ENCODE measurements at regions not wholly inside any gene's neighbourhood (a gene's known extent, or its start where the extent isn't known, plus 50 kb on each side); places are given as distances from the start of the nearest gene placed in this dataset.
"Not testable (repeated sequence)": the region's sequence is repeated elsewhere in the genome, so short reads cannot be mapped to it uniquely, and the experiment has no call there.

DNA sequence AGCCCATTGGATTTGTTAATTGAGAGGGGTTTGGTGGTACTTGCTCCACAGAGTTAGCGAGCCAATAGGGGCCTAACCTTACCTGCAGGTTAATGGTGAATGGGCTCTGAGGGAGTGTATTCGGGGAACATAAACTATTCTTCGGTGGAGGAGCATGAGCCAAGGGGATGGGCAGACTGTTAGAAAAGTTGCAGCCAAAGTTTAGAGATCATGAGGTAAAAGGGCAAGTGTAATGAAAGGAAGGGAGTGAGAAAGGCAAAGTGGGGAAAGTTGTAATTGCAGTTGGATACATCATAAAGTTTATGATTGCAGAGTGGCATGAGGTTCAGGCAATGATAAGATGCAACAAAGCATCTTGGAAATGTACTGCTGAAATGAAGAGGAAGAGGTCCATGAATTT is 142.1 kb upstream of the TBX18 start:
- FAIRE-seq (no peak), DNase-seq (ENCODE audit: insufficient read length) (no peak)
- no peak for TF ChIP-seq POLR2A (IDR thresholded peaks at IDR 0.05; ENCODE audit: low read depth, low read length)
- no peak for TF ChIP-seq POLR2AphosphoS5 (IDR thresholded peaks at IDR 0.05; ENCODE audit: low read depth, low read length)
- TF ChIP-seq TAF1 (IDR thresholded peaks at IDR 0.05; ENCODE audit: borderline replicate concordance, low read depth, low read length): no peak

DNA sequence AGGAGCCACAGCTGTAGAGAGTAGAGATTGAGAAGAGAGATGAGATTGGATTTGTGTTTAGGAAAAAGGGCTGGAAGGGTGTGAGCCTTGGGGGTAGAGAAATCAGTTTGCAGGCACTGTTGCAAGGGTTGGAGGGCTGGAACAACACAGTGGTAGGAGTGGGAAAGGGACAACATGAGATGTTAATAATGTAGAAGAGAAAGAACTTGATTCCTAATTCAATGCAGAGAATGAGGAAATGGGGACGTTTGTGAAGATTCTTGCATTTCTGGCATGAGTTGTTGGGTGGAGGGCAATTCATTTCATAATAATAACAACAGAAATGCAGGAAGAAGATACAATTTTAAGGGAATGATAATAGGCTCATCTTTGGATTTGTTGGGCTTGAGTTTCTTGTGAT is 141.4 kb upstream of the TBX18 start:
- no peak for TF ChIP-seq POLR2AphosphoS5 (IDR thresholded peaks at IDR 0.05; ENCODE audit: low read depth, low read length)
- no peak for TF ChIP-seq TAF1 (IDR thresholded peaks at IDR 0.05; ENCODE audit: borderline replicate concordance, low read depth, low read length)
- TF ChIP-seq POLR2A (IDR thresholded peaks at IDR 0.05; ENCODE audit: low read depth, low read length): no peak
- FAIRE-seq (no peak), DNase-seq (ENCODE audit: insufficient read length) (no peak)

DNA sequence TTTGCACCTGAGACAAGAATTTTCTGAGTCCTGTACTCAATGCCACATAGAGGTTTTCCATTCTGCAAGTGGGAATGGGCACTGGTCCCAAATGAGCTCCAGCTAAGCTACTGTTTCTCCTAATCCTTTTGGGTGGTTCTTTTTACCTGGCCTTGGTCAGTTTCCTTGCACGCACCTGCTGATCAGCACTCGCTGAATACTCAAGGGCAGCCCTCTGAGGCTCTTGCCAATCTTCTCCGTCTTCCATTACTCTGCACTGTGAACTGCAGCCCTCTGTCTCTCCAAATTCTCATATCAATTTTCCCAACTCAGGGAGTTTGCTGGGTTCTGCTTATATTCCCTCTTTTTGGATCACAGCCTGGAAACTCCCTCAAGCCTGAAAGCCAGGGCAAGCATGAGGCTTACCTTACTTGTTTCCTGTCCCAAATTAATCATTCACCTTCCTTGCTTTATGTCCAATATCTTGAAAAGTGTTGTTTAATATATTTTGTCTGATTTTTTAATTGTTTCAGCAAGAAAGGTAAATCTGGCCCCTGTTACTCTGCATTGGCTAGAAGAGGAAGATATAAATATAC is 138.0 kb upstream of the TBX18 start:
- TF ChIP-seq TAF1 (IDR thresholded peaks at IDR 0.05; ENCODE audit: borderline replicate concordance, low read depth, low read length): no peak
- TF ChIP-seq POLR2A (IDR thresholded peaks at IDR 0.05; ENCODE audit: low read depth, low read length): no peak
- TF ChIP-seq POLR2AphosphoS5 (IDR thresholded peaks at IDR 0.05; ENCODE audit: low read depth, low read length): no peak
- DNase-seq (ENCODE audit: insufficient read length): no peak
- FAIRE-seq: no peak

DNA sequence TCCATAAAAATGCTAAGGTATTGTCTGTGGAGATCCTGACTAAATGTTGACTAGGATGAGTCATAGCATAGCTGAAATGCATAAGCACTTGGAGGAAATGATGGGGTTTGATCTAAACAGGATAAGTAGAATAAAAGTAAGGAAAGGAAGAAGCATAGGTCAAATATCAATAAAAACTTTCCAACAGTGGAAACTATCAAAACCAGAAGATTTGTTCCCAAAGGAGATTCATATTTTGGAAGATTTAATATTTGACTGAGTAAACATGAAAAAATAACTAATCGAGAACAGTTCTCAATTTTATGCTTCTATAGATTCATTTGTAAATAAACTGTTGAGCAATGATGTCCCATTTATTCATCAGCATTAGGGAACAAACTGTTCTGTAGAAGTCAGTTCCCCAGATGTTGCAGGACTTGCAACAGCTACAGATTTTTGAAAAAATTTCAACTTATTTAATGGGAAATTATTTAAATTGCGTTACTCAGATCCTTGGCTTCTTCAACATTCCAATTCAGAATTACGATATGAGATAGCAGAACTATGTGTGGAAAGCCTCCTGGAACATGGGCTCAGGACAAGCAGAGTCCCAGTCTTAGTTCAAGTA is 133.7 kb upstream of the TBX18 start:
- FAIRE-seq: no peak

DNA sequence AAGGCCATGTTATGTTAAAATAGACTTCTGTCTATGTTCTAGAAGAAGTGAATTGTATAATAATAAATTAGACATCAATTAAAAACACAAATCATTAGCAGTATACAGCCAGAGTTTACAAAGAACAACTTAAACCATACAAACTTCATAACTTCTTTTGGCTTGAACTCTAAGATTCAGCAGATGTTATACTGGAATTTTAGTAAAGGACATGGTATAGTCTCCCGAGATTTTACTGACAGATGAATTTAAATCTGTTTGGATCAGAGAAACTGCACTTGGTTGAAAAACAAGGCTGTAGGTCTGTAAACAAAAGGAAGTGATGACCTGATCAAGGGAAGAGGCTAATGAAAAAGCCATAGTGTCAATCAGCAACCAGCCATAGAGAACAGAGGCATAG is 132.6 kb upstream of the TBX18 start:
- DNase-seq (ENCODE audit: insufficient read length): no peak
- FAIRE-seq: no peak
- TF ChIP-seq POLR2AphosphoS5 (IDR thresholded peaks at IDR 0.05; ENCODE audit: low read depth, low read length) (no peak), POLR2A (IDR thresholded peaks at IDR 0.05; ENCODE audit: low read depth, low read length) (no peak), TAF1 (IDR thresholded peaks at IDR 0.05; ENCODE audit: borderline replicate concordance, low read depth, low read length) (no peak)

More for the DNA sequence above, 133.7 kb upstream of the TBX18 start:
- TF ChIP-seq POLR2A (IDR thresholded peaks at IDR 0.05; ENCODE audit: low read depth, low read length): no peak
- TF ChIP-seq POLR2AphosphoS5 (IDR thresholded peaks at IDR 0.05; ENCODE audit: low read depth, low read length): no peak
- no peak for TF ChIP-seq TAF1 (IDR thresholded peaks at IDR 0.05; ENCODE audit: borderline replicate concordance, low read depth, low read length)
- no peak for DNase-seq (ENCODE audit: insufficient read length)

DNA sequence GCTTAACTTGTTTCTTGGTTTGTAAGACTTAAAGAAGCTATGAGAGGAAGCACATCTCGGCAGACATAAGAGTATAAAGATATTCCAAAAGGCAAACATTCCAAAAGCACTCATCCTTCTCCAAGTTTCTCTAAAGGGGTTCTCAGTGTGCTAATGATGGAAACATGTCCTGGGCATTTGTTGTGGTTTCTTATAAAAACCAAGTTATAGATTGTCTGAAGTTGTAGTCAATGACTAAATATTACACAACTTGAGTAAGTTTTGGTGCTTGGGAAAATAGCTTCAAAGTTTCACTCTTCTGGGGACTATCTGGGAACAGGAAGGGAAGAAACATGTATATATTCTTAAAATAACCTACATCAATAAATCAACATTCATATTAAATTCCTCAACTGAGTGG is 128.3 kb upstream of the TBX18 start:
- no peak for TF ChIP-seq POLR2A (IDR thresholded peaks at IDR 0.05; ENCODE audit: low read depth, low read length)
- TF ChIP-seq TAF1 (IDR thresholded peaks at IDR 0.05; ENCODE audit: borderline replicate concordance, low read depth, low read length): no peak
- TF ChIP-seq POLR2AphosphoS5 (IDR thresholded peaks at IDR 0.05; ENCODE audit: low read depth, low read length): no peak
- FAIRE-seq (no peak), DNase-seq (ENCODE audit: insufficient read length) (no peak)

DNA sequence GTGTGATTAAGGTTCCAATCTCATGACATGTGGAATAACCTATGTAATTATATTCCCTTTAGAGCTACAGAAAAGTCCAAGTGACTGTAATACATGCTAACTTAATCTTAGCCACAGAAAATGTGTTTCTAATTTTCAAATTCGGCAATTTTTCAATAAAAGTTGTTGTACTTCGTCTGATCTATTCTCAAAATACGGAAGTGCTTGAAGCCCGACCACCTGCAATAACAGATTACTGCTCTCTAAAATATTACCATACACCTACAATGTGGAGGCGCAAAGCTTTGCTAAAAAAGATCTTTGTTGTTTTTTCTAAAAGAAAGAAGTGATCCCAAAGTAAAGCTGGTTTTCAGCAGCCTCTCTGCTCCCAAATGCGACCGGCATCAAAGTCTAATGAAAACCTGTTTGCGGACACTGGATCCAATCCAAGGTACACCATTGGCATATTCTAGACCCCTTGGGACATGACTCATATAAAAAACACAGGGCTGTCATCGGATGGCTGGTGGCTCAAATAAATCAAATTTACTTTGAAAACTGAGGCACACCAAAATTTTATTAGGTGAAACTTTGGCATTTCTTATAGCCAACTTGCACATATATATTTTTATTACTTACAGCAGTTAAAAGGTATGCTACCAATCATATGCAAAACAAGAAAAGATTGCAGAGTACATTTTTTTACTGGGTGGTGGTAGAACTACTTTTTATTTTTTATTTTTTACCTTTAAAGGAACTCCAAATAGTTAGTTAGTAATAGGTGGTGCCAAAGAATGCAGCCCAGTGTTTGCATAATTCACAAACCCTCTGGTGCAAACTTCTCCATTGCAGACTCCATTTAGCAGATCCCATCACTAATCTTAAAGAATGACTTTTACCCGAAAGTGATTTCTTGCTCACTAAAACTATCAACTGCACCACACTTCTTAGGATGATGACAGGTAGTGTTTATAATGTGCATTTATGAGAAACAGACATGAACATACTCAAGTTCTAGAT is 118.7 kb upstream of the TBX18 start:
- FAIRE-seq (no peak), DNase-seq (ENCODE audit: insufficient read length) (no peak)
- TF ChIP-seq TAF1 (IDR thresholded peaks at IDR 0.05; ENCODE audit: borderline replicate concordance, low read depth, low read length) (no peak), POLR2A (IDR thresholded peaks at IDR 0.05; ENCODE audit: low read depth, low read length) (no peak), POLR2AphosphoS5 (IDR thresholded peaks at IDR 0.05; ENCODE audit: low read depth, low read length) (no peak)

DNA sequence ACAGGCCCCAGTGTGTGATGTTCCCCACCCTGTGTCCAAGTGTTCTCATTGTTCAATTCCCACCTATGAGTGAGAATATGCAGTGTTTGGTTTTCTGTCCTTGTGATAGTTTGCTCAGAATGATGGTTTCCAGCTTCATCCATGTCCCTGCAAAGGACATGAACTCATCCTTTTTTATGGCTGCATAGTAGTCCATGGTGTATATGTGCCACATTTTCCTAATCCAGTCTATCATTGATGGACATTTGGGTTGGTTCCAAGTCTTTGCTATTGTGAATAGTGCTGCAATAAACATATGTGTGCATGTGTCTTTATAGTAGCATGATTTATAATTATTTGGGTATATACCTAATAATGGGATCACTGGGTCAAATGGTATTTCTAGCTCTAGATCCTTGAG is 115.0 kb upstream of the TBX18 start:
- DNase-seq (ENCODE audit: insufficient read length); FAIRE-seq: not testable (repeated sequence)

DNA sequence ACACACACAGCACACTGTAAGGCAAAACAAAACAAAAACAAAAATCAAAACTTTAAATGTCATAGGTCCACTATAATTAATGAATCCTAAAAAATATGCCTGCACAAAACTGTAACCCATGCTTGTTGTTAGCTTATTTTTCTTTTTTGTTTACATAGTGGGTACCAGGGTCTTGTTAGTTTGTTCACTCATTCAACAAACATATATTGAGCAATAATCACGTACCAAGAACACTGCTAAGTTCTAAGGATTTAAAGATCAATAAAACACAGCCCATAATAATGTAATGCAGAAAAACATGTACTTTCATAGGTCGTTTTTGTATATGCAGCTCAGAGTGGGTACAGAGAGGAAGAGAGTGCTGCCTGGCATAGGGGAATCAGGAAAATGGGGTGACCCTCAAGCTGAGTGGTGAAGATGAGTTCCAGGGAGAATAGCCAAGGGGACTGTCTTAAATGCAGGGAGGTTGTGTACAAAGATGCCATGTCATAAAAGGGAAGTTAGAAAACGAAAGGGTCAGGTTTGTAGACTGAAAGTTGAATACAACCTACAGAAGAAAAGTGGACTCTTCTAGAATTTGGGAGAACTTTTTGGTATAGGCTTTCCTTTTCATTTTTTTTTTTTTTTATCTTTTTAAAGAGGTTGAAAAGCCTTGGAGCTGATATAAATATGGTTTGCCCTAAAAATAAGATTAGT is 113.3 kb upstream of the TBX18 start:
- no peak for FAIRE-seq
- TF ChIP-seq POLR2AphosphoS5 (IDR thresholded peaks at IDR 0.05; ENCODE audit: low read depth, low read length) (no peak), TAF1 (IDR thresholded peaks at IDR 0.05; ENCODE audit: borderline replicate concordance, low read depth, low read length) (no peak)
- DNase-seq (ENCODE audit: insufficient read length): no peak

DNA sequence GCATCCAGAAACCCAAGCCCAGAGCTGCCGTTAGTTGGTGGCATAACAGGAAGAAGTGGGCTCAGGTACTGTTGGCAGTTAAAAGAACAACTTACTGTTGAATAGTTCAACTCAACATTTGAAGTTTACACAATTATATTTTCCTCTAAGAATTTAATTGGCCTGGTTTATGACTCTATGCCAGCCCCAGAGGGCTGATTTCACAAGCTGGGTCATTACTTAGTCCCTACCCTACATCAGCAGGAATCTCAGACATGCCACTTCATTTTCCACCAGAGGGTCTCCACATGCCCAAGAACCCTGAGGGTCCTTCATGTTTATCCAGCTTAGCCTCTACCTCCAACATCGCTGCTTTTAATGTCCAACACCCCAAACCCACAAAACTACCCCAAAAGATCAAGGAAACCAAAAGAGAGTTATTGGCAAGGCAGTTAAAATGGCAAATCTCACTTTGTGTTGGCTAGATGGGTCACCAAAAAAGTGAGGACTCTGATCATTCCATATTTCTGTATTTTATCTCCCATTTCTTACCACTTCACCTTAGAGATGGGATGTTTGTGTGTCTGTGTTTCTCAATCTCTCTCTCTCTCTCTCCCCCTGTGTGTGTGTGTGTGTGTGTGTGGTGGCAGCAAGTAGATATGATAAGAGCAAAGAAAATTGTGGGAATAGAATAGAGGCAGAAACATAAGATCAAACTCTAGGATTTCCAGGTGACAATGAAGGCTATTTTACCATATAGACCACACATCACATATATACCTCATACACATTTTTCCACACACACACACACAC is 112.5 kb upstream of the TBX18 start:
- no peak for TF ChIP-seq POLR2AphosphoS5 (IDR thresholded peaks at IDR 0.05; ENCODE audit: low read depth, low read length)
- DNase-seq (ENCODE audit: insufficient read length) (no peak), FAIRE-seq (no peak)

All from GM12892 (cell line).